GM21360 (cell line): ENCODE measurements at regions not wholly inside any gene's neighbourhood (a gene's known extent, or its start where the extent isn't known, plus 50 kb on each side); places are given as distances from the start of the nearest gene placed in this dataset.

Experiments
- ATAC-seq: cut with Tn5 transposase; IDR thresholded peaks from one replicate; pipeline ENCODE4 v1.9.1; 2021; ENCODE audit warnings: mild to moderate bottlenecking, moderate library complexity; ENCODE audit not compliant: unreplicated experiment

- no peak for ATAC-seq
Measured at GRCh38 chr2:19300961-19301360, 57.5 kb downstream of the OSR1 start.

- ATAC-seq = no peak
Measured at GRCh38 chr2:19299522-19299921, 58.9 kb downstream of the OSR1 start.

GRCh38 chr2:19299032-19299431 is 59.4 kb downstream of the OSR1 start:
- ATAC-seq = no peak

GRCh38 chr2:19297716-19298115 is 60.7 kb downstream of the OSR1 start:
- ATAC-seq = no peak

GRCh38 chr2:19295998-19296502 is 62.4 kb downstream of the OSR1 start:
- no peak for ATAC-seq

- ATAC-seq = no peak
Measured at GRCh38 chr2:19292007-19292406, 66.4 kb downstream of the OSR1 start.

GRCh38 chr2:19288291-19288690 is 70.1 kb downstream of the OSR1 start:
- no peak for ATAC-seq

- ATAC-seq = no peak
Measured at GRCh38 chr2:19287324-19287723, 71.1 kb downstream of the OSR1 start.

- no peak for ATAC-seq
Measured at GRCh38 chr2:19282305-19282704, 76.1 kb downstream of the OSR1 start.

GRCh38 chr2:19274439-19274838 is 84.0 kb downstream of the OSR1 start:
- no peak for ATAC-seq

GRCh38 chr2:19272941-19273470 is 85.4 kb downstream of the OSR1 start:
- ATAC-seq = no peak

- ATAC-seq = no peak
Measured at GRCh38 chr2:19272039-19272438, 86.4 kb downstream of the OSR1 start.

GRCh38 chr2:19264852-19265251 is 93.6 kb downstream of the OSR1 start:
- no peak for ATAC-seq

GRCh38 chr2:19262150-19262549 is 96.3 kb downstream of the OSR1 start:
- ATAC-seq = no peak

GRCh38 chr2:19261061-19261460 is 97.4 kb downstream of the OSR1 start:
- ATAC-seq = no peak

GRCh38 chr2:19256121-19256601 is 102.3 kb downstream of the OSR1 start:
- ATAC-seq = no peak

- ATAC-seq = no peak
Measured at GRCh38 chr2:19255481-19255880, 102.9 kb downstream of the OSR1 start.

GRCh38 chr2:19251554-19251953 is 106.9 kb downstream of the OSR1 start:
- no peak for ATAC-seq

- ATAC-seq = no peak
Measured at GRCh38 chr2:19250906-19251305, 107.5 kb downstream of the OSR1 start.

- no peak for ATAC-seq
Measured at GRCh38 chr2:19247186-19247585, 111.2 kb downstream of the OSR1 start.

GRCh38 chr2:19246496-19246895 is 111.9 kb downstream of the OSR1 start:
- no peak for ATAC-seq

GRCh38 chr2:19244460-19245363 is 113.7 kb downstream of the OSR1 start:
- no peak for ATAC-seq
